Stimulated activated CD8-positive, alpha-beta memory T cell treated with anti-CD3 and anti-CD28 coated beads, Interleukin-12 subunit alpha, Interleukin-12 subunit beta, amount 100 ng/mL, for 1 hour (primary cell): ENCODE measurements at regions not wholly inside any gene's neighbourhood (a gene's known extent, or its start where the extent isn't known, plus 50 kb on each side); places are given as distances from the start of the nearest gene placed in this dataset.
A peak's percentile ranks its signal among the peaks of the same experiment; 100 is the strongest.
"Not testable (repeated sequence)": the region's sequence is repeated elsewhere in the genome, so short reads cannot be mapped to it uniquely, and the experiment has no call there.

Experiments used
- DNase-seq: peaks from one replicate; pipeline ENCODE4 v3.0.0-alpha.2; 2020; ENCODE audit warnings: low read depth

- DNase-seq = no peak
Observed at GRCh38 chr17:34472363-34472762, 107.0 kb upstream of the TMEM132E start.

GRCh38 chr17:34471278-34471677, 108.1 kb upstream of the TMEM132E start:
- not testable (repeated sequence) for DNase-seq

- DNase-seq = no peak
Observed at GRCh38 chr17:34465789-34466188, 102.8 kb upstream of the CCL1 start.

- DNase-seq = no peak
Observed at GRCh38 chr17:34464812-34465211, 101.8 kb upstream of the CCL1 start.

- DNase-seq = no peak
Observed at GRCh38 chr17:34458266-34458665, 95.2 kb upstream of the CCL1 start.

- DNase-seq = no peak
Observed at GRCh38 chr17:34456121-34456520, 93.1 kb upstream of the CCL1 start.

- DNase-seq = no peak
Observed at GRCh38 chr17:34452769-34453168, 89.7 kb upstream of the CCL1 start.

- DNase-seq = no peak
Observed at GRCh38 chr17:34451313-34451712, 88.3 kb upstream of the CCL1 start.

GRCh38 chr17:34447406-34447805, 84.4 kb upstream of the CCL1 start:
- DNase-seq = no peak

- DNase-seq = no peak
Observed at GRCh38 chr17:34445101-34445500, 82.1 kb upstream of the CCL1 start.

- no peak for DNase-seq
Observed at GRCh38 chr17:34443619-34444469, 80.8 kb upstream of the CCL1 start.

- DNase-seq = no peak
Observed at GRCh38 chr17:34442387-34443111, 79.5 kb upstream of the CCL1 start.

GRCh38 chr17:34437188-34437587, 74.2 kb upstream of the CCL1 start:
- DNase-seq = no peak

- DNase-seq = no peak
Observed at GRCh38 chr17:34436607-34437006, 73.6 kb upstream of the CCL1 start.

- DNase-seq = no peak
Observed at GRCh38 chr17:34435182-34435928, 72.3 kb upstream of the CCL1 start.

GRCh38 chr17:34434052-34434451, 71.0 kb upstream of the CCL1 start:
- no peak for DNase-seq

GRCh38 chr17:34424814-34425491, 61.9 kb upstream of the CCL1 start:
- no peak for DNase-seq

- DNase-seq = no peak
Observed at GRCh38 chr17:34423978-34424813, 61.2 kb upstream of the CCL1 start.

GRCh38 chr17:34423315-34423714, 60.3 kb upstream of the CCL1 start:
- not testable (repeated sequence) for DNase-seq

- DNase-seq = no peak
Observed at GRCh38 chr17:34420900-34421299, 57.9 kb upstream of the CCL1 start.

GRCh38 chr17:34420254-34420766, 57.3 kb upstream of the CCL1 start:
- DNase-seq = peak; percentile 45
